B cell (primary cell): ENCODE measurements at regions not wholly inside any gene's neighbourhood (a gene's known extent, or its start where the extent isn't known, plus 50 kb on each side); places are given as distances from the start of the nearest gene placed in this dataset.

Experiments used
- ATAC-seq: fragments of 200-7000 bp; cut with Tn5 transposase; one replicate; pipeline ENCODE4 v1.10.0; 2021; ENCODE audit warnings: low read depth, mild to moderate bottlenecking, moderate number of reproducible peaks, moderate library complexity
- CTCF ChIA-PET: fragments of 350-600 bp; sonication (Branson Sonifier 250); formaldehyde crosslinking; loops from one replicate; lab custom pipeline; 2021; ENCODE audit warnings: antibody characterized with exemption, inconsistent platforms; lab: Charles Lee
- POLR2A ChIA-PET: fragments of 350-600 bp; sonication (Branson Sonifier 250); formaldehyde crosslinking; loops from one replicate; lab custom pipeline; 2021; ENCODE audit warnings: antibody characterized with exemption; lab: Charles Lee
- DNase-seq: peaks from one replicate; pipeline ENCODE4 v3.0.0; 2013
- H2AFZ ChIP-seq: 2 replicates; pipeline ENCODE4 v1.6.1; 2012; ENCODE audit warnings: mild to moderate bottlenecking, low read depth, low read length; ENCODE audit not compliant: insufficient read depth, poor library complexity, severe bottlenecking
- H3K27ac ChIP-seq, 2 donors: 1 replicate in 1 of 2; 2 replicates in 1 of 2; pipeline ENCODE4 v1.5.1; 2012 to 2013; ENCODE audit warnings: low read length in 2 of 2, mild to moderate bottlenecking in 2 of 2, moderate library complexity in 1 of 2
- H3K27me3 ChIP-seq, 4 experiments: fragments of 200-600 bp in 1 of 4; sonication (generic) in 1 of 4; replicated peaks in 1 of 4; 1 replicate in 2 of 4; 2 replicates in 2 of 4; pipeline versions ENCODE4 v1.6.1 to v1.7.0; 2013 to 2016; ENCODE audit warnings: low read length in 3 of 4, mild to moderate bottlenecking in 2 of 4, mixed read lengths in 1 of 4, moderate library complexity in 1 of 4; ENCODE audit not compliant: insufficient read depth in 4 of 4, control insufficient read depth in 3 of 4; ENCODE audit errors: control extremely low read depth in 1 of 4
- H3K36me3 ChIP-seq, 2 experiments: replicated peaks in 1 of 2; 1 replicate in 1 of 2; 2 replicates in 1 of 2; pipeline versions ENCODE4 v1.6.1 to v1.7.1; 2013; ENCODE audit warnings: low read length in 1 of 2; ENCODE audit not compliant: insufficient read depth in 2 of 2, control insufficient read depth in 1 of 2; ENCODE audit errors: control extremely low read depth in 1 of 2, extremely low read depth in 1 of 2
- H3K4me1 ChIP-seq, 2 donors: fragments of 200-600 bp in 1 of 2; sonication (generic) in 1 of 2; 1 replicate in 1 of 2; 2 replicates in 1 of 2; pipeline versions ENCODE4 v1.5.1 to v1.6.1; 2013 to 2017; ENCODE audit warnings: low read length in 2 of 2; ENCODE audit not compliant: control insufficient read depth in 2 of 2, insufficient read depth in 2 of 2
- H3K4me2 ChIP-seq: replicated peaks from 2 replicates; pipeline ENCODE3; 2012; ENCODE audit warnings: mild to moderate bottlenecking, low read depth, low read length; ENCODE audit not compliant: poor library complexity, severe bottlenecking
- H3K4me3 ChIP-seq, 5 experiments: fragments of 200-600 bp in 1 of 5; sonication (generic) in 1 of 5; 1 replicate in 3 of 5; 2 replicates in 2 of 5; pipeline versions ENCODE4 v1.5.1 to v1.7.0; 2011 to 2016; ENCODE audit warnings: low read length in 4 of 5, mild to moderate bottlenecking in 4 of 5, low read depth in 2 of 5, control low read depth in 1 of 5, moderate library complexity in 1 of 5; ENCODE audit not compliant: insufficient read depth in 1 of 5; ENCODE audit errors: control extremely low read depth in 1 of 5, extremely low read depth in 1 of 5
- H3K79me2 ChIP-seq: fragments of 200-600 bp; sonication (generic); one replicate; pipeline ENCODE4 v1.6.0; 2016; ENCODE audit warnings: low read length; ENCODE audit not compliant: control insufficient read depth, insufficient read depth
- H3K9ac ChIP-seq: fragments of 200-600 bp; sonication (generic); 2 replicates; pipeline ENCODE4 v1.6.1; 2017; ENCODE audit warnings: mild to moderate bottlenecking, low read length, moderate library complexity
- H3K9me3 ChIP-seq, 3 donors: one replicate each; pipeline versions ENCODE4 v1.6.1 to v1.7.1; 2013; ENCODE audit warnings: low read length in 2 of 3; ENCODE audit not compliant: control insufficient read depth in 2 of 3, insufficient read depth in 1 of 3; ENCODE audit errors: control extremely low read depth in 1 of 3
- H4K20me1 ChIP-seq: 2 replicates; pipeline ENCODE4 v1.6.0; 2012; ENCODE audit warnings: mild to moderate bottlenecking, low read length; ENCODE audit not compliant: insufficient read depth, control insufficient read depth, poor library complexity, severe bottlenecking
- H3K27ac Mint-ChIP-seq: one replicate; pipeline ENCODE4 v1.8.0; 2021; ENCODE audit warnings: mixed read lengths
- H3K27me3 Mint-ChIP-seq: one replicate; pipeline ENCODE4 v1.8.0; 2021; ENCODE audit warnings: mixed read lengths
- H3K4me1 Mint-ChIP-seq: one replicate; pipeline ENCODE4 v1.8.0; 2021; ENCODE audit warnings: mixed read lengths
- H3K4me3 Mint-ChIP-seq: one replicate; pipeline ENCODE4 v1.8.0; 2021; ENCODE audit warnings: mixed read lengths
- H3K9me3 Mint-ChIP-seq: one replicate; pipeline ENCODE4 v1.8.0; 2022; ENCODE audit warnings: mixed read lengths; ENCODE audit not compliant: insufficient read depth
- CTCF ChIP-seq: fragments of 200-600 bp; IDR thresholded peaks from one replicate; pipeline ENCODE4 v1.8.0; 2022; ENCODE audit warnings: antibody characterized with exemption, mild to moderate bottlenecking
- EZH2 ChIP-seq: IDR thresholded peaks from 2 replicates; pipeline ENCODE4 v1.6.1; 2012; ENCODE audit warnings: borderline replicate concordance, low read depth, mild to moderate bottlenecking, moderate library complexity, low read length; ENCODE audit not compliant: insufficient read depth, poor library complexity, severe bottlenecking
- WGBS: methylation state at CpG from one replicate; pipeline ENCODE4 v1.1.5; 2013; ENCODE audit warnings: missing lambda C conversion rate; ENCODE audit not compliant: insufficient coverage; 5-methylcytosine and 5-hydroxymethylcytosine counted together
- intact Hi-C: fragments of 100-400 bp; cut with micrococcal nuclease; formaldehyde crosslinking; loops from one replicate; pipeline ENCODE4 v1.10.0; 2022

GRCh38 chr10:121664671-121665070 lies 66.4 kb upstream of the FGFR2 start:
- intact Hi-C loops = no loop called here
- CTCF ChIA-PET = no interaction called here
- peaks cover 11% of the 10 kb centered on the region for H3K27me3 Mint-ChIP-seq
- H3K4me1 ChIP-seq = no peaks in the 10 kb centered on the region
- WGBS = 80% methylated on average over 1 of the region's 2 CpGs
- H3K36me3 ChIP-seq = no peaks in the 10 kb centered on the region
- no peak overlapping the region for H3K27ac Mint-ChIP-seq
- no peaks in the 10 kb centered on the region for H4K20me1 ChIP-seq
- H3K27me3 ChIP-seq = peaks cover 0 to 3% (median 0%) of the 10 kb centered on the region in 4 experiments
- H3K79me2 ChIP-seq = no peaks in the 10 kb centered on the region
- no peak overlapping the region for H3K4me3 Mint-ChIP-seq
- peaks cover 0 to 14% (median 0%) of the 10 kb centered on the region in 3 donors for H3K9me3 ChIP-seq
- H3K9me3 Mint-ChIP-seq = peaks cover 3% of the 10 kb centered on the region
- no peaks in the 10 kb centered on the region for H3K4me1 Mint-ChIP-seq
- no peak overlapping the region for H3K9ac ChIP-seq
- H2AFZ ChIP-seq = no peak overlapping the region
- TF ChIP-seq EZH2 = no peak
- no peak for TF ChIP-seq CTCF
- no peak for ATAC-seq
- no peak for DNase-seq
- POLR2A ChIA-PET = no interaction called here
- no peak overlapping the region for H3K4me2 ChIP-seq
- H3K27ac ChIP-seq = no peak overlapping the region
- no peak overlapping the region for H3K4me3 ChIP-seq

GRCh38 chr10:121662945-121663917 lies 65.0 kb upstream of the FGFR2 start:
- Mint-ChIP-seq H3K9me3 (peaks cover 3% of the 10 kb centered on the region), H3K27me3 (peaks cover 5% of the 10 kb centered on the region), H3K4me1 (no peaks in the 10 kb centered on the region), H3K27ac (no peak overlapping the region), H3K4me3 (no peak overlapping the region)
- ChIA-PET CTCF (no interaction called here), POLR2A (no interaction called here)
- H3K27ac ChIP-seq = no peak overlapping the region
- H2AFZ ChIP-seq = no peak overlapping the region
- H3K4me3 ChIP-seq = no peak overlapping the region
- H3K9me3 ChIP-seq = peaks cover 0 to 12% (median 0%) of the 10 kb centered on the region in 3 donors
- no peak overlapping the region for H3K9ac ChIP-seq
- no peak overlapping the region for H3K4me2 ChIP-seq
- H3K36me3 ChIP-seq = no peaks in the 10 kb centered on the region
- ATAC-seq = no peak
- H3K27me3 ChIP-seq = peaks cover 0 to 3% (median 0%) of the 10 kb centered on the region in 4 experiments
- H4K20me1 ChIP-seq = no peaks in the 10 kb centered on the region
- no peak for DNase-seq
- TF ChIP-seq CTCF (no peak), EZH2 (no peak)
- no peaks in the 10 kb centered on the region for H3K4me1 ChIP-seq
- intact Hi-C loops = no loop called here
- no peaks in the 10 kb centered on the region for H3K79me2 ChIP-seq
- 65% methylated on average over 10 of the region's 11 CpGs for WGBS
